Liver (tissue), 7 donors: ENCODE measurements at regions not wholly inside any gene's neighbourhood (a gene's known extent, or its start where the extent isn't known, plus 50 kb on each side); places are given as distances from the start of the nearest gene placed in this dataset.

Source experiments
- DNase-seq: peaks from one replicate; pipeline ENCODE4 v3.0.0-alpha.2; 2017; ENCODE audit warnings: low spot score
- H3K27ac ChIP-seq, 2 donors: one replicate each; pipeline ENCODE4 v1.7.0; 2013; ENCODE audit warnings: inconsistent platforms in 2 of 2, low read length in 2 of 2, control low read depth in 1 of 2, low read depth in 1 of 2, mild to moderate bottlenecking in 1 of 2
- H3K27me3 ChIP-seq, 4 donors: one replicate each; pipeline versions ENCODE4 v1.6.1 to v1.7.0; 2013; ENCODE audit warnings: low read length in 3 of 4, inconsistent platforms in 1 of 4, mild to moderate bottlenecking in 1 of 4, moderate library complexity in 1 of 4; ENCODE audit not compliant: control insufficient read depth in 4 of 4, insufficient read depth in 4 of 4
- H3K36me3 ChIP-seq, 4 donors: one replicate each; pipeline versions ENCODE4 v1.6.1 to v1.7.0; 2013; ENCODE audit warnings: low read length in 3 of 4, mild to moderate bottlenecking in 3 of 4, low read depth in 1 of 4, moderate library complexity in 1 of 4; ENCODE audit not compliant: control insufficient read depth in 4 of 4, insufficient read depth in 3 of 4
- H3K4me1 ChIP-seq, 4 donors: one replicate each; pipeline versions ENCODE4 v1.6.1 to v1.7.0; 2013; ENCODE audit warnings: low read length in 3 of 4, mild to moderate bottlenecking in 3 of 4, moderate library complexity in 1 of 4; ENCODE audit not compliant: control insufficient read depth in 4 of 4, insufficient read depth in 4 of 4
- H3K4me3 ChIP-seq, 3 donors: one replicate each; pipeline versions ENCODE4 v1.6.1 to v1.7.0; 2013; ENCODE audit warnings: low read length in 3 of 3, control low read depth in 1 of 3, low read depth in 1 of 3, mild to moderate bottlenecking in 1 of 3
- H3K9ac ChIP-seq, 2 donors: one replicate each; pipeline ENCODE4 v1.7.0; 2013; ENCODE audit warnings: low read length in 2 of 2, mild to moderate bottlenecking in 2 of 2, moderate library complexity in 2 of 2, control low read depth in 1 of 2, low read depth in 1 of 2
- H3K9me3 ChIP-seq, 4 donors: one replicate each; pipeline versions ENCODE4 v1.6.1 to v1.7.0; 2013; ENCODE audit warnings: low read length in 3 of 4; ENCODE audit not compliant: control insufficient read depth in 4 of 4
- GABPA ChIP-seq, 2 donors: IDR thresholded peaks in 1 of 2; conservative IDR thresholded peaks in 1 of 2; 2 replicates each; pipeline ENCODE4 v1.6.1; 2016; ENCODE audit warnings: antibody characterized with exemption in 2 of 2, mild to moderate bottlenecking in 1 of 2, moderate library complexity in 1 of 2
- HNF4G ChIP-seq: IDR thresholded peaks from 2 replicates; pipeline ENCODE4 v1.6.1; 2016; ENCODE audit warnings: antibody characterized with exemption
- JUND ChIP-seq, 2 donors: IDR thresholded peaks; 2 replicates each; pipeline ENCODE4 v1.6.1; 2016; ENCODE audit warnings: antibody characterized with exemption in 2 of 2
- MAX ChIP-seq: IDR thresholded peaks from 2 replicates; pipeline ENCODE4 v1.6.1; 2016; ENCODE audit warnings: antibody characterized with exemption
- NR2F2 ChIP-seq: IDR thresholded peaks from 2 replicates; pipeline ENCODE4 v1.6.1; 2016; ENCODE audit warnings: antibody characterized with exemption
- RAD21 ChIP-seq, 2 donors: IDR thresholded peaks; 2 replicates each; pipeline ENCODE4 v1.6.1; 2016; ENCODE audit warnings: antibody characterized with exemption in 2 of 2, mild to moderate bottlenecking in 2 of 2
- REST ChIP-seq: IDR thresholded peaks from 2 replicates; pipeline ENCODE4 v1.6.1; 2016; ENCODE audit warnings: antibody characterized with exemption, mild to moderate bottlenecking
- RXRA ChIP-seq, 2 donors: IDR thresholded peaks; 2 replicates each; pipeline ENCODE4 v1.6.1; 2017 to 2018; ENCODE audit warnings: antibody characterized with exemption in 2 of 2, mild to moderate bottlenecking in 1 of 2
- SP1 ChIP-seq: IDR thresholded peaks from 2 replicates; pipeline ENCODE4 v1.6.1; 2018; ENCODE audit warnings: antibody characterized with exemption, mild to moderate bottlenecking
- TAF1 ChIP-seq: conservative IDR thresholded peaks from 2 replicates; pipeline ENCODE4 v1.6.1; 2016; ENCODE audit warnings: antibody characterized with exemption, mild to moderate bottlenecking
- ZBTB33 ChIP-seq: IDR thresholded peaks from 2 replicates; pipeline ENCODE4 v1.6.1; 2016; ENCODE audit warnings: antibody characterized with exemption
- WGBS: extraction: QIAGEN DNeasy Blood & Tissue Kit; methylation state at CpG from one replicate; pipeline ENCODE4 v1.1.7; 2013; 5-methylcytosine and 5-hydroxymethylcytosine counted together
- TF ChIP-seq, protein P1 (sequence below): IDR thresholded peaks from 2 replicates; pipeline ENCODE4 v1.6.1; 2016; ENCODE audit warnings: antibody characterized with exemption
- donor health status: healthy.
- donor health status: healthy.
- donor health status: healthy.
- donor health status: healthy.

DNA sequence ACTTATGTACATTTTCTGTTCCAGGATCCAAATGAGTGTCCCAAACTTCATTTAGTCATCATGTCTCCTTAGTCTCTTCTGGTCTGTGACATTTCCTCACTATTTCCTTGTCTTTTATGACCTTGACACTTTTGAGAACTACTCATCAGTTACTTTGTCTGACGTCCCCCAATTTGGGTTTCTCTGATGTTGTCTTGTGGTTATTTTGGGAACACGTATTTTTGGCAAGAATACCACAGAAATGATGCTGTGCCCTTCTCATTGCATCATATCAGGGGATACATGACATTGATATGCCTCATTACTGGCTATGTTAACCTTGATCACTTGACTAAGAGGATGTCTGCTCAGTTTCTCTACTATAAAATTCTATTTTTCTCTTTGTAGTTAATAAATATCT, 308.8 kb downstream of the ZNF674 start:
- H3K9me3 ChIP-seq: no peaks in the 10 kb centered on the region
- no peak overlapping the region for H3K4me3 ChIP-seq
- peaks cover 0 to 4% (median 0%) of the 10 kb centered on the region in 4 donors for H3K27me3 ChIP-seq
- no peak for DNase-seq
- 65% methylated on average over 2 of the region's 2 CpGs for WGBS
- no peaks in the 10 kb centered on the region for H3K36me3 ChIP-seq
- no peak for TF ChIP-seq RXRA (IDR thresholded peaks at IDR 0.05)
- no peak for TF ChIP-seq GABPA (IDR thresholded peaks at IDR 0.05 in 1 of 2, conservative IDR thresholded peaks at IDR 0.05 in 1 of 2)
- TF ChIP-seq MAX: no peak
- TF ChIP-seq SP1: no peak
- no peak for TF ChIP-seq RAD21 (IDR thresholded peaks at IDR 0.05)
- no peak for TF ChIP-seq REST
- no peak for TF ChIP-seq NR2F2
- no peak for TF ChIP-seq JUND (IDR thresholded peaks at IDR 0.05)
- TF ChIP-seq HNF4G: no peak
- TF ChIP-seq TAF1: no peak
- TF ChIP-seq ZBTB33: no peak
- TF ChIP-seq, protein P1, sequence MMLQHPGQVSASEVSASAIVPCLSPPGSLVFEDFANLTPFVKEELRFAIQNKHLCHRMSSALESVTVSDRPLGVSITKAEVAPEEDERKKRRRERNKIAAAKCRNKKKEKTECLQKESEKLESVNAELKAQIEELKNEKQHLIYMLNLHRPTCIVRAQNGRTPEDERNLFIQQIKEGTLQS: no peak
- H3K4me1 ChIP-seq: no peaks in the 10 kb centered on the region
- H3K9ac ChIP-seq: no peak overlapping the region
- H3K27ac ChIP-seq: no peak overlapping the region

DNA sequence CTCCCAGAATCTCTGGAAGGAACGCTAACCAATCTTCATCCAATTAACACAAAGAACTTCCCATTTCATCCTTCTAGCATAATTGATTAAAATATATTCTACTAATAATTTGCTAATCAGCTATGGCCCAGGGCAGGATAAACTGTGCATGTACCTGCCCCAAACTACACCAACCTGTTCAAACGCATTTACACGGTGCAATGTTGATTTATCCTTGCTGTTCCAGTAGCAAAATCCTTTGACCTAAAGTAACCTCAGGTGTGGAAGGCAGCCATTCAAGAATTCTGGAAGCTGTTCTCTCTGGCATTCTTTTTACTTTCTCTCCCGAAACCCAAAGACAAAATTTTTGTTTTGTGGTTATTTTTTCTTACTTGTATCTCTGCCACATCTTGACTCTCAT, 309.4 kb downstream of the ZNF674 start:
- no peak for DNase-seq
- no peaks in the 10 kb centered on the region for H3K4me1 ChIP-seq
- H3K36me3 ChIP-seq: no peaks in the 10 kb centered on the region
- TF ChIP-seq RXRA (IDR thresholded peaks at IDR 0.05): peak; percentile 11 to 39
- no peak for TF ChIP-seq ZBTB33
- WGBS: 50% methylated on average over 4 of the region's 4 CpGs
- no peak overlapping the region for H3K27ac ChIP-seq
- H3K27me3 ChIP-seq: peaks cover 0 to 4% (median 0%) of the 10 kb centered on the region in 4 donors
- no peak overlapping the region for H3K9ac ChIP-seq
- no peaks in the 10 kb centered on the region for H3K9me3 ChIP-seq
- H3K4me3 ChIP-seq: no peak overlapping the region
